DND-41 (cell line): ENCODE measurements at regions not wholly inside any gene's neighbourhood (a gene's known extent, or its start where the extent isn't known, plus 50 kb on each side); places are given as distances from the start of the nearest gene placed in this dataset.

Source experiments
- CTCF ChIP-seq: IDR thresholded peaks from 2 replicates; pipeline ENCODE4 v1.5.1; 2012; ENCODE audit warnings: borderline replicate concordance, low read length, moderate library complexity, mild to moderate bottlenecking; ENCODE audit not compliant: poor library complexity, severe bottlenecking; ENCODE audit errors: extremely low read depth
- EZH2 ChIP-seq: IDR thresholded peaks from 3 replicates; pipeline ENCODE4 v1.6.1; 2012; ENCODE audit warnings: borderline replicate concordance, low read depth, mild to moderate bottlenecking, moderate library complexity, low read length, inconsistent platforms; ENCODE audit not compliant: severe bottlenecking

DNA sequence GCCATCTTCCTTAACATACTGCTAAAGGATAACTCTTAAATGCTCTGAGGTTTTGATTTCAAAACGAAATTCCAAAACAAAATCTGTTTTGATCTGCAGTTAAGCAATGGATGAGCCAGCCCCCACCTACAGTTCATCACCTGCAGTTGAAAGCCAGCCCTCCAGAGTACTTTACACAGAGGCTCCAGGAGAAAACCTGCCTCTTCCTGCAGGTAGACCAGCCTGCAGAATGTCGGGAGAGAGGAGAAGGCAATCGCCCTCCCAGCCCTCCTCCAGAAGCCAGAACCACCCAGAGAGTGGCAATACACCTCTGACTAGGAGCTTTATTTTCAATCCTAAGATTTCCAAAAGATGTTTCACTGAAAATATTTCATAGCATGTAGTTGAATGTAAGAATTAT is 798.1 kb downstream of the GATA3 start:
- no peak for TF ChIP-seq CTCF
- TF ChIP-seq EZH2 = no peak
